22Rv1 (cell line): ENCODE measurements at regions not wholly inside any gene's neighbourhood (a gene's known extent, or its start where the extent isn't known, plus 50 kb on each side); places are given as distances from the start of the nearest gene placed in this dataset.

Experiments used
- ZFX ChIP-seq: fragments of 450-650 bp; IDR thresholded peaks from 2 replicates; pipeline ENCODE4 v1.6.1; 2017; ENCODE audit warnings: antibody characterized with exemption, borderline replicate concordance
- TF ChIP-seq, protein P1 (sequence below): fragments of 450-650 bp; IDR thresholded peaks from 2 replicates; pipeline ENCODE4 v1.5.1; 2017; ENCODE audit warnings: mild to moderate bottlenecking

DNA sequence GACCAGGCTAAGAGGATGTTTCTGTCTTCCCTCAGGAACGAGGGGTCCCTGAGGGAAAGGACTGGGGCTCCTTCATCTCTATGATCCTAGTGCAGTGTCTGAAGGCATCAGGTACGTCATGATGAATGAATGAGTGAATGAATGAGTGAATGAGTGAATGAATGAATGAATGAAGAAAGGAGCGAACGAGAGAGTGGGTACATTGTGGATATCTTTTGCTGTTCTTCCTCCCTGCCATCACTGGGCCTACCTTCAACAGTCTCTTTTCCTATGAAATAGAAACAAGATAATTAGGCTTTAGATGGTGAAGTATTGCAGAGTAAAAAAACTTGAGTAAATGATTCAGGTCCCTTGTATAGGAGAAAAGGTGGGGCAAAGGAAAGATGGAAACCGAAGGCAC lies 111.3 kb upstream of the CRHR1 start:
- TF ChIP-seq, protein P1, sequence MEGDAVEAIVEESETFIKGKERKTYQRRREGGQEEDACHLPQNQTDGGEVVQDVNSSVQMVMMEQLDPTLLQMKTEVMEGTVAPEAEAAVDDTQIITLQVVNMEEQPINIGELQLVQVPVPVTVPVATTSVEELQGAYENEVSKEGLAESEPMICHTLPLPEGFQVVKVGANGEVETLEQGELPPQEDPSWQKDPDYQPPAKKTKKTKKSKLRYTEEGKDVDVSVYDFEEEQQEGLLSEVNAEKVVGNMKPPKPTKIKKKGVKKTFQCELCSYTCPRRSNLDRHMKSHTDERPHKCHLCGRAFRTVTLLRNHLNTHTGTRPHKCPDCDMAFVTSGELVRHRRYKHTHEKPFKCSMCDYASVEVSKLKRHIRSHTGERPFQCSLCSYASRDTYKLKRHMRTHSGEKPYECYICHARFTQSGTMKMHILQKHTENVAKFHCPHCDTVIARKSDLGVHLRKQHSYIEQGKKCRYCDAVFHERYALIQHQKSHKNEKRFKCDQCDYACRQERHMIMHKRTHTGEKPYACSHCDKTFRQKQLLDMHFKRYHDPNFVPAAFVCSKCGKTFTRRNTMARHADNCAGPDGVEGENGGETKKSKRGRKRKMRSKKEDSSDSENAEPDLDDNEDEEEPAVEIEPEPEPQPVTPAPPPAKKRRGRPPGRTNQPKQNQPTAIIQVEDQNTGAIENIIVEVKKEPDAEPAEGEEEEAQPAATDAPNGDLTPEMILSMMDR = no peak
- TF ChIP-seq ZFX = no peak
